GM18499 (cell line): ENCODE measurements at regions not wholly inside any gene's neighbourhood (a gene's known extent, or its start where the extent isn't known, plus 50 kb on each side); places are given as distances from the start of the nearest gene placed in this dataset.
A peak's percentile ranks its signal among the peaks of the same experiment; 100 is the strongest.

Source experiments
- ATAC-seq: cut with Tn5 transposase; IDR thresholded peaks from one replicate; pipeline ENCODE4 v1.9.1; 2021; ENCODE audit warnings: moderate number of reproducible peaks; ENCODE audit not compliant: insufficient read depth, unreplicated experiment

DNA sequence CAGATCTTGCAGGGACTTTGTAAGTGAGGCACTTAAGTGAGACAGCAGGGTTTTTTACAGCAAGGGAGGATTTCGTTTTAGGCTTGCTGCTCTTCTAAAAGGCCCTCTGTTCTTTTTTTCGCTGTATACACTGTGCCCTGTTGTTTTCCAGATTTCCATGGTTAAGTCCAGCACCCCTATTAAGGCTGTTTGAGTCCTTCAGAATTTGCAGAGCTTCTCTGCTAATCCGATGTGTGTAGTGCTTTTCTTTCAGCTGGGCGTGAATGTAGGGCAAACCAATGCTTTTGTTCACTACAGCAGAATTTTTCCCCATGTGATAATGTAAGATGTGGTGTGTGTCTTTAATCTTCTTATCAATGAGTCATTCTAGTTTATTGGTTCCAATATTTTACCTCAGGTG is 200.5 kb upstream of the RREB1 start:
- ATAC-seq = no peak

DNA sequence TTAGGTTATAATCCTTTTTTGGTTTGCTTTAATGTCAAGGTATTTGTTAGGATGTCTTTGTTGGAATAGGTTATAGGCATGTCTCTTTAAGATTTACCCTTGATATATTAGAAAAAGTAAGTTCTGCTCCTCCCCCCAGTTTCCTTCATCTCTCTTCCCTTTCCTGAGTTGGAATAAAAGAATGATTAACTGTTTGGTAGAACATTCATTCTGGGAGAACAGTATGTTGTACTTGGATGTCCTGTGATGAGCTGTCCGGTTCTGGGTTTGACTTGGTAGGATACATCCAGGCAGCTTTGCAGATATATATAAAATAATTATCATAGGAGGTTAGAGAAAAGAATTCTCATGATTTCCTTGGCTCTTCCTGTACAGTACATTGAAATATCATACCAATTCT is 199.6 kb upstream of the RREB1 start:
- no peak for ATAC-seq

DNA sequence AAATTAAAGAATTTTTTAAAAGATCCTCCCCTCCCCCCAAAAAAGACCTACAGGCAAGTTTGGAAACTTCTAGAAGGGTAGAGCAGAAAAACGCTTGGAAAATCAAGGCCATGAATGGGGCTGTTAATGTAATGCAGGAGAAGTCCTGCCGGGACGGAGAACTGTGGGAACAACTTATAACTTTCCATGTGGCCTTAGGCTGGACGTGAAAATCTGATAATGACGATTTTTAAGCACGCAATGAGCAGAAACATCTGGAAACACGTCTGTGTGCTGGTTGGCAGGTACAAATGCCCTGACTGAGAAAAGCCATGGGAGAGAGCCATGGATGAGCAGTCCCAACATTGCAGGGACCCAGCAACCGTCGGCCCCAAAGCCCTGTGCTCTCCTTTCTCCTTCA is 198.7 kb upstream of the RREB1 start:
- ATAC-seq = no peak

DNA sequence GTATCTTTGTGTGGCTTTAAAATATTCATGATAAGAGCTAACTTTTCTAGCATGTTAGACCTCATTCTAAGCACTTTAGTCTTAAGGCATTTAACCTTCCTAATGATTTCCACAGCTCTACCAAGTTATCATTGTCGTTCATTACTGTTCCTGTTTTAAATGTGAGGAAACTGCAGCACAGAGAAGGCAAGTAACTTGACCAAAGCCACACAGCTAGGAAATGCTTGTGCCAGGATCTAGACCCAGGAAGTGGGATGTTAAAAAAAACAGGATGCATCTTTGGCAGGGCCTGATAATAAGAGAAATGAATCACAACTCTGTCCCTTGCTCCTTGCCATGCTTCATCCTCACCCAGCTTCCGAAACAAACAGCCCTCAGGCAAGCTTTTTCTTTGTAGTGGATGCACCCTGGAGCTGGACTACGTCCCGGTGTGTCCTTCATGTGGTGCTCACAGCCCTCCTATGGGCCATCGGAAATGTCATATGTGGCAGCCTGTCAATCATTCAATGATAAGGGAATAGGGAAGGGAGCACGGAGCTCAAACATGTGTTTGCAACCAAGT is 196.9 kb upstream of the RREB1 start:
- ATAC-seq = no peak

DNA sequence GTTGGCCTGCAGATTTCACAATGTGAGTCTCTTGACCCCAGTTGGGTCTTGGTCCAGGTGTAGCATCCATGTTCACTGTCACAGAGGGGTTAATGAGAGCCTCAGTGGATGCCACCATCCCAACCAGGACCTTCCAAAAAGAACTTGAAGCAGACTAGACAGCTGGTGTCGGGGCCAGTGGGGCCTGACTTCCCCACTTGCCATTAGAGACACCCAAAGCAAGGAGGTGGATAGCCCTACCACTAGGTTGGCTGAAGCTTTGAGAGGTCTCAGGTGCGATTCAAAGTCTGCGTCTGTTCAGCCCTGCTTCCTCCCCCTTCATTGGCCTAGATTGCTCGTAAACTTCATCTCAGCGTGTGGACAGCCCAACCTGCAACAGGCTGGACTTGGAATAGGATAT is 196.4 kb upstream of the RREB1 start:
- no peak for ATAC-seq

DNA sequence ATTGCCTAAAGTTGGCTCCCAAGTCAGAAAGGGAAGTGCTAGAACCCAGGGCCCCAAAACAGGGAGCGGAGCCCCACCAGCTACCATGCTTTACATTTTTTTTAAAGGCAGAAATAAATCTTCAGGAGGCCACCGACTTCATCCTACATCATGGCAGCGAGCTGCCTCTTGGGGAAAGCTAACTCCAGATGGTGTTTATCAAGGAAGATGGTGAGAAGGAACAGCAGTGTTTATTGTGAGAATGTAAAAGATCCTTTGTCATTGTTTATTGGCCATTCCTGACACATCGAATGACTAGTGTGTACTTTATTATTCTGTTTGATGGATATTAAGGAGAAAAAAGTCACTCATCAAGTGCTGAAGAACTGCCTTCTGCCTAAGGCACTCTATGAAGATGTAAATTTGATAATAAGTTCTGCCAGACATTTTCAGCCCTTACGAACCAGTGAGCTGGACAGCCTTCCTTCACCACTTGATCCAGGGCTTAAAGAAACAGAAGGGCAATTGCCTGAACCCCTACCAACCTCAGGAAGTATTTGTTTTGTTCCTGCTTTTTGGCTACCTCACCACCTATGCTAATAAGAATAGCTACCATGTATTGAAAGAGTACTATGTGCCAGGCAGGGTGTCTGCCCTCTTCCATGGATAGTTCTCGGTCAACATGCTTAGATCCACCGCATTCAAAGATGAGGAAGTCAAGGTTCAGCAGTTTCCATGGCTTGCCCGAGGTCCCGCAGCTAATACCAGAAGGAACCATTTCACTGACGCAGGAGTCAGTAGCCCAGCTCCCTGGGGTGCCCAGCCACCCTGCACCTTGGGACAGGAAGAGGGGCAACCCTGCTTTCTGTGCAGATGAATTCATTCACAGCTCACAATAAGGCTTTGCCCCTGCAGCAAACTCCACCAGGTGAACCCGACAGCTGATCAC is 194.7 kb upstream of the RREB1 start:
- no peak for ATAC-seq

DNA sequence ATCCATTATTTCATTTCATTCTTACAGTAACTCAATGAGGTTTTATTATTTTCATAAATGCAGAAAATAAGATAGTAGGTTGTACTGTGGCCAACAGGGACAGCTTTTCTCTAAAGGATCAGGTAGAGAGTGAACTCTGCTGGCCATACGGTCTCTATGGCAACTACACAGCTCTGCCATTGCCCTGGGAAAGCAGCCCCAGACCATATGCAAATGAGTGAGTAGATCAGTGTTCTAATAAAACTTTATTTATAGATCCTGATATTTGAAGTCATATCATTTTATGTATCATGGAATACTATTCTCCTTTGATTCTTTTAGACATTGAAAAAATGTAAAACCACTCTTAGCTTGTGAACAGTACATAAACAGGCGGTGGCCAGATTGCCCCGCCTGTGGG is 192.5 kb upstream of the RREB1 start:
- no peak for ATAC-seq

DNA sequence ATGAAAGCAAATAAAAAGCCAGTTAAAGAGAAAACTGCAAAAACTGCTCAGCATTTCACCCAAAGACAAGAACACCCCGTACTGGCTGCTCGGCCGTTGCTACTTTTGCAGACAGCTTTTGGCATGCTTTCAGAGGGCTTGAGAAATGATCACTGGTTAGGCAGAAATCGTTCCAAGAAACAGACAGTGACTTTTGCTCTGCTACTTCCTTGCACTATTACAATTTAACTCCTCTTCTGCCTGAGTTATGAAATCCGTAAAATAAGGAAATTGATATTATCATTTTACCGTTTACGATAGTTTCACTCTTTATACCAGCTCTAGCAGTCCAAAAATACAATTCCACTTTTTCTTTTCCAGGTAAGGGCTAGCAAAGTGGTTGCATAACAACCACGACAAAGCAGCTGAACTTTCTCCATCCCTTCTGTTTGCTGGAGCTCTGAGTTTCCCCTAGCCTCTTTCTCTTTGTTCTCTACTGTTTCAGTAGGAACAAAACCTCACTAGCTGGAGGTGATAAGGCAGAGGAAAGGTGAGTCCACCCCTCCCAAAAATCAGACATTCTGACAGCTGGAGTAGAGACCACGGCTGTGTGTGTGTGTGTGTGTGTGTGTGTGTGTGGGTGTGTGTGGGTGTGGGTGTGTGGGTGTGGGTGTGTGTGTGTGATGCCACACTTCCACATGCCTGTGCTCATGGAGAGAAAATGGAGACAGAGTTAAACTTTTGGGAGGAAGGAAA is 191.8 kb upstream of the RREB1 start:
- no peak for ATAC-seq

DNA sequence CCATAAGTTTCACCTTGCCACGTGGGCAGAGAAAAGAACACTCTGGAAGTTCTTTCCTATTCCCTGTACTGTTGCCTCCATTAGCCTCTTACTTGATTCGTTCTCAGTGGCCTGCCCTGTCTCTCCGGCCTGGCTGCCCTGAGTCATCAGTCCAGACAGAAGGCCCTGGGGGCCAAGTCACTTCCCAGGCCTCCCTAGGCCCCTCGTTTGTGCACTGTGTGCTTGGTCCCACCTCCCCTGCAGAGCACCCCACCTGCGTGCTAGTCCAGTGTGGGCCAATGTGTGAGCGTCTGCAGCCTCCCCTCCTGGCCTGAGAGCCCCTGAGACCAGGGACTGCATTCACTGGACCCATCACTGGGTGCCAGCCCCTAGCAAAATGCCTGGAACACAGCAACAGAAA is 191.2 kb upstream of the RREB1 start:
- ATAC-seq = no peak

DNA sequence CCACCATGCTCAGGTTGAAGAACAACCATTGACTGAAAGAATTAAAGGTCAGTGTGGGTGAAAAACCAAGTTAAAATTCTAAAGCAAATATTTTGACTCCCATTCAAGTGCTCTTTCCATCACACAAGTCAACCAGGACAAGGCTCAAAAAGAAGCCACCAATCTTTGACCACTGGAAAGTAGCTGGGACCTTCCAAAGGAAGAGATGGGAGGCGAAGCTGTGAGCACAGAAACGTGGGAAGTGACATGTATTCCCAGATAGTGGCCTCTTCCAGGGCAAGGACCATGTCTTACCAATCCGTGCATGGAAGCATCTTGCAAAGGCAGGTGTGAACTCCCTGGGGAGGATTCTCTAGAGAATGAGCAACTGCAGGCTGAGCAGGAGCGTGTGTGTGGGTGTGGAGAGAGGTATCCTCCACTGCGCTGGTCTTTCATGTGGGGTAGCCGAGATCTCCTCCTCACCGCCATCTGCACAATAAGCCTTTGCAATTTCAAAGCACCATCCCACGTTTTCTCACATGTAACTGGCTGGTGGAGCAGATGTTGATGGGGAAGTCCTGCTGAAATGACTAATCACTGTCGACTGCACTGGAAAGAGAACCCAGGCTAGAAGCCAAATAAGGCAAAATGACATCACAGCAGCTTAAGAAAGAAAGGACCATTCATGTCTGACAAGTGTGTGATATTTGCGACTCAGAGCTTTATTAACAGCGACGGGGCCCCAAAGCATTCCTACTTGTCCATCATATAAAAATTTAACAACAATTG is 189.4 kb upstream of the RREB1 start:
- peak; percentile 83 for ATAC-seq

DNA sequence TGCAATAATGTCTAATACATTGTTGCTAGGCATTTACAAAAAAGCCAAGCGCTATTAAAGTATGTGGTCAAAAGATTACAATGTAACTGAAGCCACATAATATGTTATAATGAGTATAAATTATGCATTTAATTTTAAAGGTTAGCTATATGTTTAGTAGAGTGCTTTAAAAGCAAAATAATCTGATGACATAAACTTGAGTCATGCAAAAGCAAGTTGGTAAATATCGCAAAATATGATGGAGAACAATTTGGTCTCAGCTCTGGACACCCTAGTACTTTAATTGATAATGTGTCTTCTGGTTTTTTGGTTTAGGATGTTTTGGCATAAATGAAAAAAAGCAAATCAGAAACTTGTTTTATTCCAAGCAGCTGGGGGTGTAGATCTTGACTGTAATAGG is 188.6 kb upstream of the RREB1 start:
- no peak for ATAC-seq

DNA sequence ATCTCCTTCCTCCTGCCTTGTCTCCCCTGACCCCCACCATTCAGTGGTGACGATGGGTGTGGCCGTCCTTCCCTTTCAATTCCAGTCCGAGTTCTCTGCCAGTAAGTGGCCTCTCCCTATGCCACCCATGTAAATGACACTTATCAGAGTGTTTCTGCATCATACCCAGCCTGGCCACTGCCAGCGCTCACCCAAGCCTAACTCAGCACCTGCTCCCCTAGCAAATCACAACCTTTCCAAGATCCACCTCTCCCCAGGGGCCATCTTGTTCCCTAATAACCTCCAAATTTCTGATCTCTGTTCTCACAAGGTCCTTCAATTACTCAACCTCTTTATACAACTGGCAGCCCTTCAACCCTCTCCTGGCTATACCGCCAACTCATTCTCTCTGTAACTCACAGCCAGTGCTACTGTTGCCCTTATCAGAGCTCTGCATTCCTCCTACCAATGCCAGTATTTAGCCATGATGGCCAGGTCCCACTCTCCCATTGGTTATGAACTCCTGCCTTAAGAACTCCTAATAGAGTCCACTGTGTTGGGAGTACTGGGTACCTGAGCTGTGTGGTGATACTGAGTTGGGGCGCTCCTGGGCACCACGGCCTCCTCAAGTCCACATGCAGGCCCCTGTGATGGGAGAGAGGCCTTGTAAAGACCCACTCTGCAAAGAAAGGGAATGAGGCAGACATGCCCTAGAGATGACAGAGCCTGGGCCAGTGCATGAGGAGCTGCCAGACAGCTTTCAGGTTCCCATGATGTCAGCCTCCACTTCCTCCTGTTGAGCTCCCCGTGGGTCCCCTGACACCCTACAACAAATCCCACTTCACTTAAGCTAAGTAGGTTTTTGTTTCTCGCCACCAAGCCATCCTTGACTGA is 187.4 kb upstream of the RREB1 start:
- no peak for ATAC-seq

DNA sequence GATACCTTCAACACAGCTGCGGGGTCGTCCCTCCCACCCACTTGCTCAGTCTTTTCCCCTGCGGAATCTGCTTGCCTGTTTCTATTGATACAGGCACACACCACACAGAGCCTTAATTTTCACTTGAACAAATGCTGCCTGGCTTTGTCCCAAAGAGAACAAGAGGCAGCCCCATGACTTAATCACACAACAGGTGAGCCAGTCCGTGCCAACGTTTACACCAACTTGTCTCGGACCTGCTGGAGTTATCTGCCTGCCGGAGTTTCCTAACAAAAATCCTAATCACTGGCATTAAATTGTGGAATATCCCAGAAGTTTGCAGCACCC is 186.8 kb upstream of the RREB1 start:
- no peak for ATAC-seq

DNA sequence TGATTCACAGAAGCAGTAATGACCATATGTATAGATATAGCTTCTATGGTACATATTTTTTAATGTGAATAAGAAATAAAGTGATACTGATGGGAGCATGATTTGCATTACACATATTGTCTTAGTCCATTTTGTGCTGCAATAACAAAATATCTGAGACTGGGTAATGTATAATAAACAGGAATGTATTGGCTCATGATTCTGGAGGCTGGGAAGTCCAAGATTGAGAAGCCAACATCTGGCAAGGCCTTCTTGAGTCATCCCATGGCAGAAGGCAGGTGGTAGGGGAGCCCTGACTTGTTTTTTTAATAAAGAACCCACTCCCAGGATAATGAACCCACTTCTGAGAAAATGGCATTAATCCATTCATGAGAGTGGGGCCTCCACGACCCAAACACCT is 185.6 kb upstream of the RREB1 start:
- no peak for ATAC-seq

DNA sequence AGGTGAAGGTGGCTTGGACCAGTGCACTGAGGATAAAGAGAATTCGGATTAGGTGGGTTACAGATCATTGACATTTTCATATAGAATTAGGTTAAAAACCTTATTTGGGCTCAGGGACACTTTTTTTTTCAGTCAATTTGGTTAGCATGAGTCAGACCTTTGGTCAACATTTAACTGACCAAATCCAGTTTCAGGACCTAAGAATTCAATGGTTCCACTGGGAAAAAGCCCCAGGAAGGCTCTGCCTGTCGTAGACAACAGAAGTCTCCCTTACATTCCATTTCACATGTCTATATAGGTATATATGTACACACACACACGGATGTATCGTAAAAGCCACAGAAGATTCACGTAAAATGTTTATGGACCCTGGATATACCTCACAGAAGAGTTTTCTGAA is 184.2 kb upstream of the RREB1 start:
- no peak for ATAC-seq

DNA sequence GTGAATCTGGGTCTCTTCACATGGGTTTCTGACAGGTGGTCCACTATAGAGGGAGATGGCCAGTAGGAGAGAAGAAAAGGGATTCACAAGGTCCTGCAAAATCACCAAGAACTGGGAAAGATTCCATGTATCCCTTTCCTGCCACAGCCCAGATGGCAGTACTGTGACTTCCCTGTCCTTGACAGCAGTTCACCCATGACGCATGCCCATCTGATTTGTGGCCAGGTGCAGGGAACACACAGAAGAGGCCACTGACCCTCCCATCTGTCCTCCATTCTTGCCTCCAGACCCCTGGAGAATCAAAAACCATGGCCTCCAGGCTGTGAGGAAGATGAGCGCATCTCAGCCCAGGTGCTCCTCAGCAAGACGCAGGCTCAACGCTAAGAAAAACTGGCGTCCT is 183.1 kb upstream of the RREB1 start:
- ATAC-seq = no peak

DNA sequence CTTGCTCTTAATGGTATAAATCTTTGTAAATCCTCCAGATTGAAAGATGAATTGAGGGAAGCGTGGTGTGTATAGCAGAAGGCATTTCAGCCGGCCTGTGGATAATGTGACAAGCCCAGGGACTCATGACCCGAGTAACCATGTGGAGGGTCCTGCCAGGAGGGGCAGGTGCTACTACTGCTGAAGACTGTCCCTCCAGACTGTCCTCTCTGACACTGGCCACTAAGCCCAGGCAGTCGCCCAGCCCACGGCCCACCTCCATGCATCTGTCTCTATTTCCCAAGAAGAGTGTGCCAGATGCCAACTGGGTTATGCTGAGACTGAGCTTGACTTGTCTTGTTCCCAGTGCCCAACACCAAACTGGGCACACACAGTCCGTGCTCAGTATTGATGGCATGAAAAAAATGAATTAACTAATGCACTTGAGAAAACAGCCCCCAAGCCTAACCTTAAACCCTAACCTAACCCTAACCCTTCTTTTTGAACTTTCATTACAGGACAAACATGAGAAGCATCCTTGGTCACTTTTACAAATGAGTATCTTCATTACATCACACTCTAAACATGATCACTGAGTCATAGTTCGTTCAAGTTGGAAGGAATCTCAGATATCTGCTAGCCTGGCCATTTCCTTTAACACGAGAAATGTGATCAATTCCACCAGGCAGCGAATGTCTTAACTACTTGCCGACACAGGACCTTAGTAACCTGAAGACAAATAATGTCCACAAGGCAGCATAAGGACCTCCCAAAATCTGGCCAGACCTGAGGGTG is 182.2 kb upstream of the RREB1 start:
- ATAC-seq = no peak

DNA sequence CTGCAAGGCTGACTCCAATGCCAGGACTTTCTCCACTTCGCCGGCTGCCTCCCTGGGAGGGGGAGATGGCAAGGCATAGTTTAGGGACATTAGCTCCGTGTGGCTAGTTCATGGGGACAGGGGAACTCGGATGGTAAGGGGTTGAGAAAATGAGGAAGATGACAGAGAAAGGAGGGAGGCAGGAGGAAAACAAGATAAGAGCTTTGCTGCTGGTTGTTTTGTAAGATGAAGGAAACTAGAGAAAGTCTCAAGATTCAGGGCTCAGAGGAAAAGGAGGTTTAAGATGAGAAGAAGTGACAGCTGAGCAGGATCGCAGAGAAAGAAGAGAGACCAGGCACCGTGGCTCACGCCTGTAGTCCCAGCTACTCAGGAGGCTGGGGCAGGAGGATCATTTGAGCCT is 180.9 kb upstream of the RREB1 start:
- no peak for ATAC-seq
